Right ventricle myocardium inferior (tissue), 1 donor: ENCODE measurements at regions not wholly inside any gene's neighbourhood (a gene's known extent, or its start where the extent isn't known, plus 50 kb on each side); places are given as distances from the start of the nearest gene placed in this dataset.
"Not testable (repeated sequence)": the region's sequence is repeated elsewhere in the genome, so short reads cannot be mapped to it uniquely, and the experiment has no call there.

Experiments used
- ATAC-seq: fragments of 200-7000 bp; cut with Tn5 transposase; one replicate; pipeline ENCODE4 v1.9.1; 2020; ENCODE audit warnings: mild to moderate bottlenecking, moderate library complexity
- DNase-seq: peaks from one replicate; pipeline ENCODE4 v3.0.0; 2021; ENCODE audit errors: missing footprints
- intact Hi-C: fragments of 100-400 bp; cut with DNase I; formaldehyde crosslinking; loops from one replicate; pipeline ENCODE4 v1.11.0; 2022
- donor health status: DM: no; HTN: yes; CAD: no; lungs with severe emphysema.

DNA sequence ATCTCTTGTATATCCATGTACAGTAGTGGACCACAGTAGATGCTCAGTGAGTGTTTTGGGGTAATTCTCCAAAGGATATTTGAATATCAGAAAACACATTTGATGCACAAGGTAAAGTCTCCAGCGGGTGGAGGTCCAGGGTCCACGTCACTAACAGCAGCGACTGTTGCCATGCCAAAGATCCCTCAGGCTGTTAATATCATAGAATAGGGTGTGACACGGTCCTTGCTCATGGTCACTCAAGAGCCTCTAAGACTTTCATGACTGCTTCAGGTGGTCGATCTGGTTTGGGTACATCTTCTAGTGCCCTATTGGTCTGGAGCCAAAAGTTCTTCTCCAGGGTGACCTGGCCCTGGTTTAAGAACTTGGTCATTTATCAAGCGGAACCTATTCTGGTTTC is 90.8 kb downstream of the OLIG3 start:
- DNase-seq, result no peak
- ATAC-seq, result no peak
- intact Hi-C loops, result no loop called here

DNA sequence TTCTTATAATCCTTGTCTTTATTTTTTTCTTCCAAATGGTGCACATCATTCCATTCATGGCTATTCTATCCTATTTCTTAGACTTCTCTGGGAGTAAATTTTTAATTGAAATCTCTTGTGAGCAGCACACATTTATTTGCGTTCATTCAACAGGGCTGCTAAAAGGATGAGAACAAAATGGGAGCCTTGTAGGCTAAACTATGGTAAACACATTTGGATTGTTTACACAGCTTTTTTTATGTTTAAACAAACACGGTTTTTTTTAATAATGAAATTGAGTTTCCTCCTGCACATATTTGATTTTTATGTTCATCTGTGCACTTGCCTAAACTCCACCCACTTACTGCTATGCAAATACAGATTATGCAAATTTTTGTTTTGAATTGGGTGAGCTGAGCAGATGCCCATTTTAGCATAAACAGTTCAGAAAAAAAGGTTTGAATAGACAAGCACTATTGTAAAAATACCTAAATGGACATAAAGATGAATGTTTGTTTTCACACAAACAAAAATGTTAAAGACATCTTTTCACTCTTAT is 92.0 kb downstream of the OLIG3 start:
- ATAC-seq, result no peak
- no peak for DNase-seq
- intact Hi-C loops, result no loop called here

DNA sequence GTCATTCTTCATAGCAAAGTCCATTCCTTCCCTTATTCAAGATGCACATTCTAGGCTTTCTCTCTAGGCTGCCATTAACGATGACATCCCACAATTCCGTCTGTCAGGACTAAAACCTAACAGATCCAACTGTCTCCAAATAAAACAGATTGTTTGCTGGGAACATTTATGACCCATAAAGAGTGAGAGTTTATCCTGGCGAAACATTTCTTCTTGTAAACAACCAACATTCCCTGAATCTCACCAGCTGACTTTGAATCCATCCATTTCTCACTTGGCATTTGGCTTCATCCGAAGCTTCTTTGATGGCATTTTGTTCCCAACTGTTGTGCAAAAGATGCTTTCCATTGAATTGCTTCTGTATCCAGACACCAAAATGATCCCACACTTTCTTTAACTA is 93.1 kb downstream of the OLIG3 start:
- ATAC-seq (no peak), DNase-seq (no peak)
- intact Hi-C loops, result no loop called here

DNA sequence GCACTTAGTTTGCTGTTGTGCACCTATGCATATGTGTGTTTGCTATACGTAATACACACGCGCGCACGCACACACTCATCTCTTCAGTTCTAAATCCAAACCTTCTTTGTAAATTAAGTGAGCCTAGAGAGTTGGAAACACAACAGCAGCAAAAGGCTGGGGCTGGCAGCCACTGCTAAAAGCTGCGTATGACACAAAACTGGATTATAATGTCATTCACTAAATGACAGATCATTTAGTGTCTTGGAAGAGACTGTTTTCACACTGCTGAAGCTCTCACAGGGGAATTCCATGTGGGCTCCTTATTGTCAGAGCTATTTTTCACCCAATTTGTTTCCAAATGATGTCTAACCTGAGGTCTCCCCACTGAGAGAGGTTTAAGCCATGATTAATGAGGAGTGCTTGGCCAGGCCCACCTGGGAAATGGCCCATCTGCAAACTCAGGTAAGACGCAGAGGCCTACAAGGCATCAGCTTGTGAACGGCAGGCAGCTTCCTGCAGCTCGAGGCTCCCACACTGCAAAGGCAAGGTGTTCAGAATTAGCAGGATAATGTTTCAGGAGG is 94.2 kb downstream of the OLIG3 start:
- DNase-seq, result no peak
- no peak for ATAC-seq
- intact Hi-C loops, result no loop called here

DNA sequence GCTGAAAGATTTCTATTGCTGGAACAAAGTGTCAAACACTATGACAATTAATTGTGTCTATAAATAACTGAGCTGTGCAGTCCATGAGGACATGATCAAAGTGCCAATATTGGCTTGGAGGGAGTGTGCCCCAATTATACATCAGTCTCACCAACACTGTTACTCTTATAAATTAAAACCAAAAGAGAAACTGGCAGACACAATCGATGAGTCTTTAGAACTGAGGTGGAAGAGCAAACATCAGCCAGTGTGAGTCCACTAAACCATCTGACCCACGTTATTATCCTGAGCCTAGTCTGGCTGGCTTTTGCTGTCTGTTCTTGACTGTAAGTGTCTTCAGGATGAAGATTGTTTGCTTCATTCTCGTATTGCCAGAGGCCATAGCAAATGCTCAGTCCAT is 98.9 kb downstream of the OLIG3 start:
- intact Hi-C loops, result no loop called here
- ATAC-seq (no peak), DNase-seq (no peak)

DNA sequence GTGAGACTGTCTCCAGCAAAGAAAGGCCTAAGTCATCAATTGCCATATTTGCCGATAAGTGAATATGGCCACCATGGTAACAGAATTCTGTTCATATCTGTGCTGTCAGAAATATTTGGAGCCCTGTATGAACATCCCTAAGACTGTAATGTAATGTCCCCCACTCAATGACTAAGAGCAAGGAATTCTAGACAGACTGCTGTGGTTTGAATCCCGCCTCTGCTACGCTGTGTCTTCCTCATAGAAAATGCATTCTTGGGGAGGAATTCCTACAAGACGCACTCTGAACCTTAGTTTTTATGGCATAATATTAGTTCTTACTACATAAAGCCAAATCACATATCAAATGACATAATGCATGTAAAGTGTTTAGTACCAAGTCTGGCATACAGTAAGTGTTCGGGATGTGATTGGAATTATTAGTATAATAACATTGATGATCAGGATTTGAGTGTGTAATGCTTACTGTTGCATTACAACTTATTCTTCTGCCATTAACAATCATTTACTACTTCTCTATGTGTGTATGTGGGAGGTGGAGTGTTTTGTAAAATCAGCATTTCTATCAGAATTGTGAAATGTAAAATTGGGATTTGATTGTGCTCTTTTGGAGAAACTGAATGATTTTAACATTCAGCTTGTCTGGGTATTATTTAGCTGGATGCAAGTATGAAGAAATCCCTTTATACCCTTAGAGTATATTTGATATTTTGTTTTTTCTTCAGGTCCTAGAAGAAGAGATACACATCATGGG is 103.0 kb downstream of the OLIG3 start:
- intact Hi-C loops, result no loop called here
- no peak for DNase-seq
- ATAC-seq, result no peak

DNA sequence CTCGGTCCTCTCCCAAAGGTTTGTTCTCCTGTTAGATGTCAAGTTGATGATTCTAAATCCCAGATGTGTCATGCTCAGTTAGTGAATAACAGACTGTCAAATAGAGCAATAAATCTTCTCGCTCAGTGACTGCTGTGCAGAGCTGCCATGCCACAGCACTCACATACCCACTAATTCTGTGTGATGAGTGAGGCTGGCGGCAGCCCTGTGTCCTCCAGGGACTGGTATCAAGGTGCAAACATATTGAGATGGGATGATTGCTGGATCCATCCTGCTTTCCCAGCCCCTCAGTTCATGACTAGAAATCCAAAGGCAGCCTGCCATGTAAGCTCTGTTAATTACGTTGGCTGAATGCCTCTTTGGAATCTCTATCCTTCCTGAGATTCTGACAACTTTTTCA is 103.9 kb downstream of the OLIG3 start:
- intact Hi-C loops, result no loop called here
- DNase-seq, result peak; percentile 39
- ATAC-seq, result no peak

DNA sequence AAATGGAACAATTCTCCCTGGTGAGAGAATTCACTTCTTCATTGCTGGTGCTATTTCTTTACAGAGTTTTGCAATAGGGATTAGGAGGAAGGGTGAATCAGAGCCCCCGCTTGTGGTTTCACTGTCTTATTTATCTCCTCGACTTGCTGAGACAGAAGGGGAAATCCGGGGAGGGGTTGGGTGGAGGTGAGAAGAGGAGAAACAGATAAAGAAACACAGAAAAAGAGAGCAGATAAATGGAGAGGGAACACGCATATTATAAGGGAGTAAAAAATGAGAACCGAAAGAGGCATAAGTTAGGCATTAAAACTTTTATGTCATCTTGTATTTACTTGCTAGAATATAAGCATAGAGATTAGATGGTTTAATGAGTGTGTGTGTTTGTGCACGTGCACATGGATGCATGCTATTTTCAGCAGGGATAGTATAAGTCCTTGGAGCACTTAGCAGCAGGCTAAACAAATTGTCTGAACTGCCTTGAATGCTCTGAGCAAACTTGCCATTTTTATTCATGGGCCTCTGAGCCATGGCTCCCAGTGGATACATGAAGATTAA is 105.0 kb downstream of the OLIG3 start:
- ATAC-seq (no peak), DNase-seq (no peak)
- intact Hi-C loops, result no loop called here

DNA sequence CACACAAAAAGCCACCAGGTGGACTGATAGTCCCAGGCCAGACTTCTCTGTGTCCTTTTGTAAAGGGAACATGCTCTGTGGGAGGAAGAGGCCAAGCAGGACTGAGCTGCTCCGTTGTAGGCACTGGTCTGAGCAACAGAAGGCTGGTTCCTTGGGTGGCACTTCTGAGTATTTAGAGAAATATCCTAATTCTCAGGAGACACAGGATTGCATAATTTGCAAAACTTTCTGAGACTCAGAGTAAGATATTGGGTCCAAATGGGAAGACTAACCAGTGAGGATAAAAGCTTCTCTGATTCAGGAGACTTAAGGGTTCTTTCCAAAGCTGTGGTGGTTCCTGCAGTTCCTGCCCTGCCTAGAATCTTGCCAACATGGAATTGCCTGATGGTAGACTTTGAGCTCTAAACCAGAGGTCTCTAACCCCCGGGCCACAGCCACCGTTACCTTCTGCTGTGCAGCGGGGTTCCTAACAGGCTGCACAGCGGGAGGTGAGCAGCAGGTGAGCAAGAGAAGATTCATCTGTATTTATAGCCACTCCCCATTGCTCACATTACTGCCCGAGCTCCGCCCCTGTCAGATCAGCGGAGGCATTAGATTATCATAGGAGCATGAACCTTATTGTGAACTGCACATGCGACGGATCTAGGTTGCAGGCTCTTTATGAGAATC is 107.0 kb downstream of the OLIG3 start:
- intact Hi-C loops, result no loop called here
- ATAC-seq (no peak), DNase-seq (no peak)

DNA sequence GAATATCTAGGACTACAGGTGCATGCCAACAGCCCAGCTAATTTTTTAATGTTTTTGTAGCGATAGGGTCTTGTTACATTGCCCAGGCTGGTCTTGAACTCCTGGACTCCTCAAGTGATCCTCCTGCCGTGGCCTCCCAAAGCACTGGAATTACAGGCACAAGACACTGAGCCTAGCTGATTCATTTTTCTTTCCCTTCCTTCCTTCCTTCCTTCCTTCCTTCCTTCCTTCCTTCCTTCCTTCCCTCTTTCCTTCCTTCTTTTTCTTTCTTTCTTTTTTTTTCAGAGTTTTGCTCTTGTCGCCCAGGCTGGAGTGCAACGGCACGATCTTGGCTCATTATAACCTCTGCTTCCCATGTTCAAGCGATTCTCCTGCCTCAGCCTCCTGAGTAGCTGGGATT is 110.9 kb downstream of the OLIG3 start:
- DNase-seq, ATAC-seq, intact Hi-C loops: not testable (repeated sequence)

DNA sequence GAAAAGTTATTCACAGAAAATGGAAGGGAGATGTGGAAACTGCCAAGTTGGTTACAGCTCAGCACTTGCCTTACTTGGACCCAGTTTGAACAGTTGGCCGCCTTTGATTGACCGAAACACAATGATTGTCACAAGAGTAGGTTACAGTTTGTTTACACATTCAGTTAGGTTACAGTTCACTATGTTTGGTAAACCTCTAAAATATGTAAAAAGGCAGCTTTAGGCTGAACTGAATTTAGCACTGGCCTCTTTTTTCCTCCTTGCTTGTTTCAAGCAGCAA is 116.2 kb downstream of the OLIG3 start:
- no peak for DNase-seq
- intact Hi-C loops, result no loop called here
- ATAC-seq, result no peak

DNA sequence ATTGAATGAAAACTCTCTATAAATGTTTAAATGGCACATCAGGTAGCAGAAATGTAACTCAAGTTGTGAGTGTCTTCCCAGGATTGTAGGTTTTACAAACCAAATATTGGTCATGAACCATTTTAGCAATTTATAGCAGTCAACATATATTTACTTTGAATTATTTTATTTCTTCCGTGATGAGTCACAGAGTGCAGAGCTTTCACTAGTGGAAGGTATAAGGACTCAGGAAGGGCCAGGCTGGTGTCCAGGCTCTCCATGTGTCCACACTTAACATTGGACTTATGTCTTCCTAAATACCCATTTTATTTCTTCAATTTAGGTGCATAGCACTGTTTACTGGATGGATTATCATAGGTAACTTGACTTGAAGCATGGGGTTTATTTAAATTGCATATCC is 120.9 kb downstream of the OLIG3 start:
- no peak for ATAC-seq
- intact Hi-C loops, result no loop called here
- no peak for DNase-seq

DNA sequence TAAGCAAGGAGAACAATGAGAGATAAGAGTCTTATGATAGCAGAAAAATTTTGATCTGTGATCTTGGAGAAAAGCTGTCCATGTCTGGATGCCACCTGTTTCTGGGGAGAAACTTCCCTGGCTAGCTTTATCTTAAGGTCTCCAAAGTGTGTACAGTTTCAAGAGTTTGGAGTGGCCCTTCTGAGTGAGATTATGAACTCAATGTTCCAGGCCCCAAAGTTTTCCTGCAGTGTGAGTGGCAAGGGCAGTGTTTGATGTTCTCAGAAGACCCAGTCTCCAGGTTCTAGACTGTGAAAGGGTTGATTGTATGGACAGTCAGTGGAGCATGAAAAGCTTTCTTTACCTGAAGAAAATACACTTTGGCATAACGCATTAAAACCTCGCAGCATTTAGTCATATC is 121.7 kb downstream of the OLIG3 start:
- ATAC-seq (no peak), DNase-seq (no peak)
- intact Hi-C loops, result no loop called here

DNA sequence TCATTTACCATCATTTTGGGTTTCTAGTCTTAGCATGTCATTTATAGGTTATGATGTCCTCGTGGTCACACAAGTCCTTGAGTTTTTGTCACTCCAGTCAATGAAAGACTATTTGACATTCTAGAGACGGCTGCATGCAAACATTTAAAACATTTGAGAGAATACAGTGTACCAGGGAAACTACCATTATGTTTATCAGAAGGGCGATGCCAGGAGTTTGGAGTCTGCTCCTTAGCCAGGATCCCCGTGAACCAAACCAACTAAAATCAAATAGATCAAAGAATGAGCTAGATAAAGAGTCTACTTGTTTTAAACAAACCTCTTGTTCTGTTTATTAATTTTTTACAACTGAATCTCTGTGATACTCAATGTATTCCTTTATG is 122.6 kb downstream of the OLIG3 start:
- DNase-seq (no peak), ATAC-seq (no peak)
- intact Hi-C loops, result no loop called here

DNA sequence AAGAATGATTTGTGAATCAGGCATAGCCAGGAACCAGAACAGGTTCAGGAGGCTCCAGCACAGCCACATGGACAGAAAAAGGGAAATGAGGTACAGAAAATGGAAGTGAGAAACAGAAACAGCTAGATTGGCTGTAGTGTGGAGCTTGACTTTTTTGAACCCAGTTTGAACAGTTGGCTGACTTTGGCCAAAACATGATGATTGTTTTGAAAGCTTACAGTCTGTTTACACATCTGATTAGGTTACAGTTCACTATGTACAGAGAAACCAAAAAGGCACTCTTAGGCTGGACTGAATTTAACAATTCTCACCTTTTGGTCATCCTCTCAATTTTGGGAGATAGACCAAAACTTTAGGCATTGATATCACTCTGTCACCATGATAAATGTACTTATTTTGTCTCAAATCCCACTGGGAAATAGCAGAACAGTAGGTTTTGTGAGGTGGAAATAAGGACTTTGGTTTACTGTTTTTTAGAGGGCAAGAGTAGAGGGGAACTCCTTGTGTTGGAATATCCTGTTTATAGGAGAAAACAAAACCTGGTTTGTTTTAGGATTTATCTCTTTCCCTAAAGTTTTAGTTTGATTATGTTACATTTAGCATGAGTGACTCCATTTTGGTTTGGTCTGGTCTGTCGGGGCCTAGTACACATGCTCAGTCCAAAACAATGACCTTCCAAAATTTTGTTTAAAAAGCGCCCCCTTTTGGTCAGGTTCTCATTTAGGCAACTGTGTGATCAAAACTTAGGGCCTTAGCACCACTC is 123.1 kb downstream of the OLIG3 start:
- ATAC-seq (no peak), DNase-seq (no peak)
- intact Hi-C loops, result no loop called here

DNA sequence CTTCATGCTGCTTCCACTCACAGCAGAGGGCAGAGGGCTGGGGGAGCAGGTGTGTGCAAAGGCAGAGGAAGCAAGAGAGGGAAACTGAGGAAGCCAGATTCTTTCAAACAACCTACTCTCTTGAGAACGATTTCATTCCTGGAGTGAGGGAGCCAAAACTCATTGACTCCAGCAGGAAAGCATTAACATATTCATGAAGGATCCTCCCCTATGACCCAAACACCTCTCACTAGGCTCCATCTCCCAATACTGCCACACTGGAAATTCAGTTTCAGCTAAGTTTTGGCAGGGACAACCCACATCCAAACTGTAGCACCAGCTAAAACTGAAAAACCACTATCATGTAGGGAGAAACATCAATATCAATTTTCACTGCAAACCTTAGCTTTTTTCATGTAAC is 125.1 kb downstream of the OLIG3 start:
- DNase-seq (no peak), ATAC-seq (no peak)
- intact Hi-C loops, result no loop called here

DNA sequence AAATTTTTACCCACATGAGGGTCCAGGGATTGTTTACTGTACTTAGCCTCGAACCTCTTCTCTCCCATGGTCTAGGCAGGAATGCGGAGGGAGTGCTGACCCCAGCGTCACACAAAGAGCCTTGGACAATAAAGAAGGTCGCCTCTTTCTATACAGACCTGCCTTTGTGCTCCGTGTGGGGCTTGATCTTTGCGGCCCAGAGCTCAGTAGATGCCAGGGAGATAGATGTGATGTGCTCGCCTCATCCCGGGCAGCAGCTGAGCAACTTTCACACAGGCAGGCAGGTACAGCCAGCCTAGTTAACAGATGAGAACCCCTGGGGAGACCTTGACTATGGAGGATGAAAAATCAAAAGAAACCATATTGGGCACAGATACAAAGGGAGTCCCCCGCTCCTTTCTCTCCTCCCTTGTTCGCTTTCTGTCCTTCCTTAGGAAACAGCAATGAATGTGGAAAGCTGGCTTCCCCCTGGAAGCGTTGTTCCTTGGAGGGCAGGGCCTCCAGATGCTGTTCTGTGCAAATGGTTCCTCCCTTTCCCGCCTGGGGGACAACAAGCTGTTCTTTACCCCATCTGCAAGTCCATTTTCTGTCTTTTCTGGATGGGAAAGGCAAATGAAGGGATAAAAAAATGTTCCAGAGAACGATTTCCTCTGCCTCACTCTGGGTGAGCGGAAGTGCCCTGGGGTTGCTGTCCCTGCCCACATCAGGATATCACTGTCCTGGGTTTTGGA is 128.3 kb downstream of the OLIG3 start:
- no peak for ATAC-seq
- no peak for DNase-seq
- intact Hi-C loops, result no loop called here

DNA sequence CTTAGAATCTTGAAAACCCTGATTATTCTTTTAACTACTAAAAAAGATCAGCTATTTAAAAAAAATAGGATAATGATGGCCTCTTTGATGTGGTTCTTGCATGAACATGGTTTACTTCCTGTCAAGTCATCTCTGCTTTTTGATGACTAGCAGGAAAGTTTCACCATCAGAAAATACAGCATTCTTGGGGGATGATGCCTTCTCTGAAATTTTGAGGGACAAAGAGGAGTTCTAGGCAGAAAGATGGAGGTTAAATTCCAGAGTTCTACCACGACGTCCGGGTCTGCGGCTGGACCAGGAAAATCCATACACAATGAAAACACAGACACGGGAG is 130.4 kb downstream of the OLIG3 start:
- intact Hi-C loops, result no loop called here
- ATAC-seq, result no peak
- DNase-seq, result no peak
